HepG2 (cell line): ENCODE measurements at regions not wholly inside any gene's neighbourhood (a gene's known extent, or its start where the extent isn't known, plus 50 kb on each side); places are given as distances from the start of the nearest gene placed in this dataset.

Source experiments
- ATAC-seq: fragments of 200-7000 bp; cut with Tn5 transposase; 3 replicates; pipeline ENCODE4 v1.9.1; 2020; ENCODE audit warnings: mild to moderate bottlenecking, moderate library complexity
- BruUV-seq: library from RNA; stranded (reverse); fragments of 400-500 nt; replicated peaks from 2 replicates; lab custom pipeline; 2021; lab: Mats Ljungman, UMichigan
- CTCF ChIA-PET: fragments of 300-600 bp; formaldehyde crosslinking; extraction: SDS; loops from one replicate; lab custom pipeline; 2021; ENCODE audit warnings: low total read pairs, inconsistent platforms, low intra/inter-chr PET ratio; lab: Yijun Ruan, JAX
- POLR2A ChIA-PET: fragments of 350-600 bp; sonication (Branson Sonifier 250); formaldehyde crosslinking; loops from one replicate; lab custom pipeline; 2020; ENCODE audit warnings: antibody characterized with exemption, inconsistent platforms; lab: Yijun Ruan, JAX
- DNase-seq: peaks from one replicate; pipeline ENCODE4 v3.0.0-alpha.2; 2015; ENCODE audit warnings: low spot score
- FAIRE-seq: peaks from 3 replicates; lab custom pipeline; 2011; peaks lifted over from hg19 to GRCh38; lab: Jason Lieb, UNC
- H2AFZ ChIP-seq: one replicate; pipeline ENCODE4 v1.6.1; 2011; ENCODE audit warnings: low read length, inconsistent platforms
- H3K27ac ChIP-seq: fragments of 300-600 bp; 3 replicates; pipeline ENCODE4 v1.8.0; 2011; ENCODE audit warnings: mixed run types, mild to moderate bottlenecking, mixed read lengths, low read length, inconsistent platforms; ENCODE audit not compliant: insufficient read depth; ENCODE audit errors: extremely low read length
- H3K27me3 ChIP-seq, 2 experiments: fragments of 200-600 bp in 1 of 2; 2 replicates in 1 of 2; 3 replicates in 1 of 2; pipeline versions ENCODE4 v1.6.0 to v1.8.0; 2011; ENCODE audit warnings: low read length in 2 of 2, mild to moderate bottlenecking in 2 of 2, moderate library complexity in 2 of 2, inconsistent platforms in 1 of 2; ENCODE audit not compliant: insufficient read depth in 2 of 2, control insufficient read depth in 1 of 2
- H3K36me3 ChIP-seq, 2 experiments: fragments of 200-600 bp in 1 of 2; replicated peaks in 1 of 2; 2 replicates in 1 of 2; 3 replicates in 1 of 2; pipeline versions ENCODE4 v1.5.1 to v1.8.0; 2011; ENCODE audit warnings: low read length in 2 of 2, inconsistent platforms in 1 of 2; ENCODE audit not compliant: insufficient read depth in 2 of 2, control insufficient read depth in 1 of 2
- H3K4me1 ChIP-seq: 2 replicates; pipeline ENCODE4 v1.5.1; 2012; ENCODE audit warnings: low read length, inconsistent platforms; ENCODE audit not compliant: insufficient read depth
- H3K4me2 ChIP-seq: 2 replicates; pipeline ENCODE4 v1.6.0; 2011; ENCODE audit warnings: low read depth, low read length, inconsistent platforms
- H3K4me3 ChIP-seq, 3 experiments: fragments of 200-600 bp in 1 of 3; sonication (generic), shearing (Covaris generic) in 1 of 3; replicated peaks in 1 of 3; 2 replicates each; pipeline ENCODE4 v1.5.1; 2011 to 2016; ENCODE audit warnings: low read length in 3 of 3, inconsistent platforms in 2 of 3, low read depth in 2 of 3, mild to moderate bottlenecking in 2 of 3, control low read depth in 1 of 3, mixed read lengths in 1 of 3; ENCODE audit not compliant: insufficient read depth in 1 of 3
- H3K79me2 ChIP-seq: one replicate; pipeline ENCODE4 v1.6.1; 2011; ENCODE audit warnings: low read length, inconsistent platforms; ENCODE audit not compliant: insufficient read depth
- H3K9ac ChIP-seq: 2 replicates; pipeline ENCODE4 v1.6.0; 2011; ENCODE audit warnings: mild to moderate bottlenecking, low read depth, low read length, inconsistent platforms; ENCODE audit not compliant: insufficient read depth
- H3K9me3 ChIP-seq: 2 replicates; pipeline ENCODE4 v1.5.1; 2012; ENCODE audit warnings: mild to moderate bottlenecking, low read length
- H4K20me1 ChIP-seq: 2 replicates; pipeline ENCODE4 v1.6.0; 2011; ENCODE audit warnings: inconsistent platforms, mild to moderate bottlenecking, low read length, moderate library complexity; ENCODE audit not compliant: insufficient read depth
- ATF7-NPFF ChIP-seq: sonication (generic); formaldehyde crosslinking; IDR thresholded peaks from 2 replicates; pipeline ENCODE4 v1.8.1; 2023; ENCODE audit warnings: mild to moderate bottlenecking, low read depth, missing genetic modification reagents, moderate library complexity
- CHD4 ChIP-seq: fragments of 200-600 bp; sonication (generic); IDR thresholded peaks from 2 replicates; pipeline ENCODE4 v1.7.0; 2017; ENCODE audit warnings: mild to moderate bottlenecking, low read length, borderline replicate concordance
- NFE2L1 ChIP-seq: sonication (generic); formaldehyde crosslinking; IDR thresholded peaks from 2 replicates; pipeline ENCODE4 v1.4.0; 2020; ENCODE audit warnings: missing genetic modification reagents, mild to moderate bottlenecking, borderline replicate concordance
- NFIC ChIP-seq: IDR thresholded peaks from 2 replicates; pipeline ENCODE4 v1.6.1; 2012; ENCODE audit warnings: mild to moderate bottlenecking, low read length, inconsistent platforms
- RARG ChIP-seq: sonication (generic); formaldehyde crosslinking; IDR thresholded peaks from 2 replicates; pipeline ENCODE4 v1.4.0; 2020; ENCODE audit warnings: low read depth, mild to moderate bottlenecking, missing genetic modification reagents
- SOX6 ChIP-seq, 2 experiments: fragments of 450-650 bp in 1 of 2; sonication (generic) in 1 of 2; formaldehyde crosslinking in 1 of 2; IDR thresholded peaks; 2 replicates each; pipeline versions ENCODE4 v1.4.0 to v1.6.1; 2017 to 2020; ENCODE audit warnings: antibody characterized with exemption in 1 of 2, mild to moderate bottlenecking in 1 of 2, missing genetic modification reagents in 1 of 2
- ZSCAN20 ChIP-seq: sonication (generic); formaldehyde crosslinking; IDR thresholded peaks from 2 replicates; pipeline ENCODE4 v1.4.0; 2020; ENCODE audit warnings: missing genetic modification reagents, mild to moderate bottlenecking, borderline replicate concordance
- WGBS: methylation state at CpG from one replicate; pipeline ENCODE4 v1.1.6; 2017; ENCODE audit warnings: low lambda C conversion rate; 5-methylcytosine and 5-hydroxymethylcytosine counted together
- in situ Hi-C: cut with HindIII; loops from 2 replicates; pipeline ENCODE4 v1.10.0; 2017; ENCODE audit warnings: low pct_unique_long_range_greater_than_20kb; ENCODE audit not compliant: extremely low pct_ligation_motif_present
- intact Hi-C: fragments of 100-400 bp; cut with micrococcal nuclease; formaldehyde crosslinking; loops from one replicate; pipeline ENCODE4 v1.10.0; 2022; ENCODE audit not compliant: unreplicated experiment
- TF ChIP-seq, protein P1 (sequence below): sonication (generic); formaldehyde crosslinking; IDR thresholded peaks from 2 replicates; pipeline ENCODE4 v1.4.0; 2020; ENCODE audit warnings: missing genetic modification reagents

DNA sequence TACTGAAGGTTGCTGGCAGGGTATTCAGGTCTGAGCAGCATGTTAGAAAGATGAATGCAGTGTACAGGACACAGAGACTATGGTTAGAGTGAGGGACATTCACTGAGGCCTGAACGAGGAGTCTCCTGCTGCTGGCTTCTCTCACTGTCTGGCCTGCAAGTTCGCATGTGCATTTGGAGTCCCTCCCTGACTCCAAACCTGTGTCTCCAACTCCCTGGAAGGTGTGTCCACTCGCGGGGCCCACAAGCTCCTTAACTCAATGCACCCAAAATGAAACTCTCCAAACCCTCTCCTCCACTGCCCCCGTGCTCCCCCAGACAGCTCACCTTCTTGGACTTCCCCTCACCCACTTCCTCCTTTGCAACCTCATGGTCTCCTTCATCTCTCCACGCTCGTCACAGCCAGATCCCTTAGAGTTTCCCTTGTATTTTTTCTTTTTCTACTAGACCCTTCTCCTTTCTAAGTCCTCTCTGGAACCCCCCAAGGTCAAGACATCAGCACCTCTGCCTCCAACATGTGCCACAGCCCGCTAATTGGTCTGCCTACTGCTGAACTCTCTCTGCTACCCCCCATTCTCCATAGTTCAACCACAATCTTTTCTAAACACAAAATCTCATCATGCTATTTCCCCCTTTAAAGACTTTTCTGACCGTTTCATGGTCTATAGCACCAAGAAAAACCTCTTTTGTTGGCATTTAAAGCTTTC is 58.3 kb downstream of the HES1 start:
- peaks cover 0 to 9% of the 10 kb centered on the region in 2 experiments; a peak in 2 of 5 replicates for H3K27me3 ChIP-seq
- 25% methylated on average over 7 of the region's 9 CpGs for WGBS
- no peak overlapping the region for H3K9ac ChIP-seq
- no peaks in the 10 kb centered on the region for H3K79me2 ChIP-seq
- no peak for FAIRE-seq
- no peak overlapping the region for H2AFZ ChIP-seq
- H3K9me3 ChIP-seq, result no peaks in the 10 kb centered on the region
- no peak overlapping the region for H3K27ac ChIP-seq
- no TSS peak for BruUV-seq
- CTCF ChIA-PET, result no interaction called here
- POLR2A ChIA-PET, result no interaction called here
- no peaks in the 10 kb centered on the region for H3K36me3 ChIP-seq
- ATAC-seq, result no peak; the same call in 2 of the 3 replicates
- H3K4me3 ChIP-seq, result no peak overlapping the region
- no peak overlapping the region for H3K4me2 ChIP-seq
- no peak for TF ChIP-seq ZSCAN20 (CRISPR knock-in tag)
- TF ChIP-seq, protein P1, sequence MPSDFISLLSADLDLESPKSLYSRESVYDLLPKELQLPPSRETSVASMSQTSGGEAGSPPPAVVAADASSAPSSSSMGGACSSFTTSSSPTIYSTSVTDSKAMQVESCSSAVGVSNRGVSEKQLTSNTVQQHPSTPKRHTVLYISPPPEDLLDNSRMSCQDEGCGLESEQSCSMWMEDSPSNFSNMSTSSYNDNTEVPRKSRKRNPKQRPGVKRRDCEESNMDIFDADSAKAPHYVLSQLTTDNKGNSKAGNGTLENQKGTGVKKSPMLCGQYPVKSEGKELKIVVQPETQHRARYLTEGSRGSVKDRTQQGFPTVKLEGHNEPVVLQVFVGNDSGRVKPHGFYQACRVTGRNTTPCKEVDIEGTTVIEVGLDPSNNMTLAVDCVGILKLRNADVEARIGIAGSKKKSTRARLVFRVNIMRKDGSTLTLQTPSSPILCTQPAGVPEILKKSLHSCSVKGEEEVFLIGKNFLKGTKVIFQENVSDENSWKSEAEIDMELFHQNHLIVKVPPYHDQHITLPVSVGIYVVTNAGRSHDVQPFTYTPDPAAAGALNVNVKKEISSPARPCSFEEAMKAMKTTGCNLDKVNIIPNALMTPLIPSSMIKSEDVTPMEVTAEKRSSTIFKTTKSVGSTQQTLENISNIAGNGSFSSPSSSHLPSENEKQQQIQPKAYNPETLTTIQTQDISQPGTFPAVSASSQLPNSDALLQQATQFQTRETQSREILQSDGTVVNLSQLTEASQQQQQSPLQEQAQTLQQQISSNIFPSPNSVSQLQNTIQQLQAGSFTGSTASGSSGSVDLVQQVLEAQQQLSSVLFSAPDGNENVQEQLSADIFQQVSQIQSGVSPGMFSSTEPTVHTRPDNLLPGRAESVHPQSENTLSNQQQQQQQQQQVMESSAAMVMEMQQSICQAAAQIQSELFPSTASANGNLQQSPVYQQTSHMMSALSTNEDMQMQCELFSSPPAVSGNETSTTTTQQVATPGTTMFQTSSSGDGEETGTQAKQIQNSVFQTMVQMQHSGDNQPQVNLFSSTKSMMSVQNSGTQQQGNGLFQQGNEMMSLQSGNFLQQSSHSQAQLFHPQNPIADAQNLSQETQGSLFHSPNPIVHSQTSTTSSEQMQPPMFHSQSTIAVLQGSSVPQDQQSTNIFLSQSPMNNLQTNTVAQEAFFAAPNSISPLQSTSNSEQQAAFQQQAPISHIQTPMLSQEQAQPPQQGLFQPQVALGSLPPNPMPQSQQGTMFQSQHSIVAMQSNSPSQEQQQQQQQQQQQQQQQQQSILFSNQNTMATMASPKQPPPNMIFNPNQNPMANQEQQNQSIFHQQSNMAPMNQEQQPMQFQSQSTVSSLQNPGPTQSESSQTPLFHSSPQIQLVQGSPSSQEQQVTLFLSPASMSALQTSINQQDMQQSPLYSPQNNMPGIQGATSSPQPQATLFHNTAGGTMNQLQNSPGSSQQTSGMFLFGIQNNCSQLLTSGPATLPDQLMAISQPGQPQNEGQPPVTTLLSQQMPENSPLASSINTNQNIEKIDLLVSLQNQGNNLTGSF (CRISPR knock-in tag), result no peak
- no peak for TF ChIP-seq NFIC
- no peak for TF ChIP-seq RARG (CRISPR knock-in tag)
- TF ChIP-seq SOX6 (IDR thresholded peaks at IDR 0.05), result no peak
- no peak for TF ChIP-seq SOX6 (CRISPR knock-in tag; IDR thresholded peaks at IDR 0.05)
- no peak for TF ChIP-seq CHD4
- no peak for TF ChIP-seq NFE2L1 (CRISPR knock-in tag)
- no peak for TF ChIP-seq ATF7-NPFF (CRISPR knock-in tag)
- in situ Hi-C loops, result no loop called here
- intact Hi-C loops, result no loop called here
- H3K4me1 ChIP-seq, result no peaks in the 10 kb centered on the region
- no peaks in the 10 kb centered on the region for H4K20me1 ChIP-seq
- DNase-seq, result no peak
